WTC11 (cell line): ENCODE measurements at regions not wholly inside any gene's neighbourhood (a gene's known extent, or its start where the extent isn't known, plus 50 kb on each side); places are given as distances from the start of the nearest gene placed in this dataset.

Experiments
- ATAC-seq: fragments of 200-7000 bp; cut with Tn5 transposase; 2 replicates; pipeline ENCODE4 v1.10.0; 2021; ENCODE audit warnings: mild to moderate bottlenecking, moderate library complexity
- CTCF ChIA-PET: fragments of 300-600 bp; sonication (Branson Sonifier 250); formaldehyde crosslinking; loops from one replicate; lab custom pipeline; 2021; ENCODE audit warnings: antibody characterized with exemption; lab: Charles Lee
- POLR2A ChIA-PET: fragments of 350-600 bp; sonication (Branson Sonifier 250); formaldehyde crosslinking; loops from one replicate; lab custom pipeline; 2021; ENCODE audit warnings: antibody characterized with exemption; lab: Charles Lee
- DNase-seq: peaks from one replicate; pipeline ENCODE4 v3.0.0; 2021; ENCODE audit warnings: low spot score
- H3K27ac Mint-ChIP-seq: 2 replicates; pipeline ENCODE4 v1.8.0; 2021; ENCODE audit warnings: mixed read lengths
- H3K27me3 Mint-ChIP-seq: 2 replicates; pipeline ENCODE4 v1.8.0; 2021; ENCODE audit warnings: low read depth, mild to moderate bottlenecking, moderate library complexity, mixed read lengths
- H3K36me3 Mint-ChIP-seq: 2 replicates; pipeline ENCODE4 v1.8.0; 2021; ENCODE audit warnings: mixed read lengths
- H3K4me1 Mint-ChIP-seq: 2 replicates; pipeline ENCODE4 v1.8.0; 2022; ENCODE audit warnings: mixed read lengths
- H3K4me3 Mint-ChIP-seq: 2 replicates; pipeline ENCODE4 v1.8.0; 2021; ENCODE audit warnings: mild to moderate bottlenecking, moderate library complexity, mixed read lengths
- H3K9me3 Mint-ChIP-seq: 2 replicates; pipeline ENCODE4 v1.8.0; 2021; ENCODE audit warnings: mixed read lengths
- FOXJ3 ChIP-seq: sonication (generic); formaldehyde crosslinking; IDR thresholded peaks from 2 replicates; pipeline ENCODE4 v1.9.0; 2021; ENCODE audit warnings: missing genetic modification reagents, mild to moderate bottlenecking, borderline replicate concordance
- FOXP1 ChIP-seq: sonication (generic); formaldehyde crosslinking; IDR thresholded peaks from 2 replicates; pipeline ENCODE4 v1.8.0; 2022; ENCODE audit warnings: missing genetic modification reagents, mild to moderate bottlenecking, moderate library complexity, borderline replicate concordance
- GABPB1 ChIP-seq: sonication (generic); formaldehyde crosslinking; IDR thresholded peaks from 2 replicates; pipeline ENCODE4 v1.8.1; 2023; ENCODE audit warnings: mild to moderate bottlenecking, missing genetic modification reagents
- MYBL2 ChIP-seq: sonication (generic); formaldehyde crosslinking; IDR thresholded peaks from 2 replicates; pipeline ENCODE4 v1.8.1; 2023; ENCODE audit warnings: mild to moderate bottlenecking, moderate library complexity, missing genetic modification reagents
- OVOL2 ChIP-seq: fragments of 250-450 bp; sonication (Bioruptor Pico); IDR thresholded peaks from 2 replicates; pipeline ENCODE4 v1.9.0; 2021; ENCODE audit warnings: mild to moderate bottlenecking, borderline replicate concordance
- TEAD4 ChIP-seq: sonication (generic); formaldehyde crosslinking; IDR thresholded peaks from 2 replicates; pipeline ENCODE4 v1.8.0; 2022; ENCODE audit warnings: mild to moderate bottlenecking, missing genetic modification reagents
- TF ChIP-seq, protein P1 (sequence below): sonication (generic); formaldehyde crosslinking; IDR thresholded peaks from 2 replicates; pipeline ENCODE4 v1.8.1; 2023; ENCODE audit warnings: mild to moderate bottlenecking, moderate library complexity, missing genetic modification reagents
- TF ChIP-seq, protein P2 (sequence below): sonication (generic); formaldehyde crosslinking; IDR thresholded peaks from 2 replicates; pipeline ENCODE4 v1.8.1; 2023; ENCODE audit warnings: mild to moderate bottlenecking, missing genetic modification reagents, moderate library complexity
- TF ChIP-seq, protein P3 (sequence below): sonication (generic); formaldehyde crosslinking; IDR thresholded peaks from 2 replicates; pipeline ENCODE4 v1.8.0; 2022; ENCODE audit warnings: missing genetic modification reagents
- TF ChIP-seq, protein P4 (sequence below): sonication (generic); formaldehyde crosslinking; IDR thresholded peaks from 2 replicates; pipeline ENCODE4 v1.8.0; 2022; ENCODE audit warnings: mild to moderate bottlenecking, missing genetic modification reagents
- TF ChIP-seq, protein P5 (sequence below): sonication (generic); formaldehyde crosslinking; IDR thresholded peaks from 2 replicates; pipeline ENCODE4 v1.8.0; 2022; ENCODE audit warnings: mild to moderate bottlenecking, missing genetic modification reagents

DNA sequence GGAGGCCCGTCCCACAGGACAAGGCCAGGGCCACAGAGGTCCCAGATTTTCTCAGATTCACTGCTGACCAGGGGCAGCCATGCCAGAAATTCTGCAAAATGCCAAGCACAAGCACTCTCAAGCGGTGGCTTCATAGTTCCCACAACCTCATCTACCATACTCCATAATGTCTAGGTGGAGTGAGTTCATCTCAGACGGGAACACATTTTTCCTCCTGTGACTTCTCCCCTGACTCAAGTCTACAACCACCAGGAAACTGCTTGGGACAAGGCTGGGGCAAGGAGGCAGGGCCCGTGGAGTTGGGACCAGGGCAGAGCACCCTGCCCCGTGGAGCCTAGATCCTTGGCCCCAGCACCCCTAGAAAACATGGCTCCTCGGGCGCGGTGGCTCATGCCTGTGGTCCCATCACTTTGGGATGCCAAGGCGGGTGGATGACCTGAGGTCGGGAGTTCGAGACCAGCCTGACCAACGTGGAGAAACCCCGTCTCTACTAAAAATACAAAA, 150.7 kb upstream of the HAAO start (continued):
- TF ChIP-seq, protein P1, sequence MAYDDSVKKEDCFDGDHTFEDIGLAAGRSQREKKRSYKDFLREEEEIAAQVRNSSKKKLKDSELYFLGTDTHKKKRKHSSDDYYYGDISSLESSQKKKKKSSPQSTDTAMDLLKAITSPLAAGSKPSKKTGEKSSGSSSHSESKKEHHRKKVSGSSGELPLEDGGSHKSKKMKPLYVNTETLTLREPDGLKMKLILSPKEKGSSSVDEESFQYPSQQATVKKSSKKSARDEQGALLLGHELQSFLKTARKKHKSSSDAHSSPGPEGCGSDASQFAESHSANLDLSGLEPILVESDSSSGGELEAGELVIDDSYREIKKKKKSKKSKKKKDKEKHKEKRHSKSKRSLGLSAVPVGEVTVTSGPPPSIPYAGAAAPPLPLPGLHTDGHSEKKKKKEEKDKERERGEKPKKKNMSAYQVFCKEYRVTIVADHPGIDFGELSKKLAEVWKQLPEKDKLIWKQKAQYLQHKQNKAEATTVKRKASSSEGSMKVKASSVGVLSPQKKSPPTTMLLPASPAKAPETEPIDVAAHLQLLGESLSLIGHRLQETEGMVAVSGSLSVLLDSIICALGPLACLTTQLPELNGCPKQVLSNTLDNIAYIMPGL (CRISPR knock-in tag) = no peak
- TF ChIP-seq FOXJ3 (CRISPR knock-in tag) = no peak
- no peak for TF ChIP-seq MYBL2 (CRISPR knock-in tag)
- no peak for TF ChIP-seq TEAD4

DNA sequence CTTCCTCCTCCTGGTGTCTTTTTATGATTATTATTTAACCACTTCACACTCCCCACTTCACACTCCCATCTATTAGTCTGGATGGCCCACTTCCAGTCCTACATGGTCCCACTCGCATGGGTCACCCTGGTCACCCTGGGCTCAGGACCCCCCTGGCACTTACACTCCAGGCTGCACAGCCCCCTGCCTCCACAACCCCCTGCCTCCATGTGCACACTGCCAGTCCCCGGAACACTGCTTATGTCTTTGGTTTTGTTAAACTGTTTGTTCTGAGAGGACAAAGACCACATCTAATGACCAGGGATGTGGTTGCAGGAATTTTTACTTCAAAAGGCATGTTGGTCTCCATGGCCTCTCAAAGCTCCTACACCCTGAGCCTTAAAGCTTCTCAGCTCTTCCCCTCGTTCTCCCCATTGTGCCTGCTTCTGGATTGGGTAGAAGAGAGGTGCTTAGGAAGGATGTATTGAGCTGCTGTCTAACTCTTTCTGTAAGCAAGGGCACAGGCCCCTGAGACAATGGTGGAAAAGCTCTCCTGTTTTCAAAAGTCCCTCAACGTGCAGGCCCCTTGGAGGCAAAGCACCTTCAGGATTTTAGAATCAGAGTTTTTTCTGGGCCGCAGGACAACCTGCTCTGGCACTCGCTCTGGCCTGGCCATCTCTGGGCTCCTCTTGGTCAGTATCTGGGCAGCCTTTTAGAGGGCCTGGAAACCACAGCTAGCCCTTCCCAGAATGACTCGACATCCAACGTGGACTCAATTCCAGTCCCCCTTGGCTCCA, 150.0 kb upstream of the HAAO start:
- H3K27me3 Mint-ChIP-seq = no peaks in the 10 kb centered on the region
- no peak for TF ChIP-seq OVOL2 (CRISPR knock-in tag)
- TF ChIP-seq, protein P2, sequence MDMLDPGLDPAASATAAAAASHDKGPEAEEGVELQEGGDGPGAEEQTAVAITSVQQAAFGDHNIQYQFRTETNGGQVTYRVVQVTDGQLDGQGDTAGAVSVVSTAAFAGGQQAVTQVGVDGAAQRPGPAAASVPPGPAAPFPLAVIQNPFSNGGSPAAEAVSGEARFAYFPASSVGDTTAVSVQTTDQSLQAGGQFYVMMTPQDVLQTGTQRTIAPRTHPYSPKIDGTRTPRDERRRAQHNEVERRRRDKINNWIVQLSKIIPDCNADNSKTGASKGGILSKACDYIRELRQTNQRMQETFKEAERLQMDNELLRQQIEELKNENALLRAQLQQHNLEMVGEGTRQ = no peak
- TF ChIP-seq, protein P3, sequence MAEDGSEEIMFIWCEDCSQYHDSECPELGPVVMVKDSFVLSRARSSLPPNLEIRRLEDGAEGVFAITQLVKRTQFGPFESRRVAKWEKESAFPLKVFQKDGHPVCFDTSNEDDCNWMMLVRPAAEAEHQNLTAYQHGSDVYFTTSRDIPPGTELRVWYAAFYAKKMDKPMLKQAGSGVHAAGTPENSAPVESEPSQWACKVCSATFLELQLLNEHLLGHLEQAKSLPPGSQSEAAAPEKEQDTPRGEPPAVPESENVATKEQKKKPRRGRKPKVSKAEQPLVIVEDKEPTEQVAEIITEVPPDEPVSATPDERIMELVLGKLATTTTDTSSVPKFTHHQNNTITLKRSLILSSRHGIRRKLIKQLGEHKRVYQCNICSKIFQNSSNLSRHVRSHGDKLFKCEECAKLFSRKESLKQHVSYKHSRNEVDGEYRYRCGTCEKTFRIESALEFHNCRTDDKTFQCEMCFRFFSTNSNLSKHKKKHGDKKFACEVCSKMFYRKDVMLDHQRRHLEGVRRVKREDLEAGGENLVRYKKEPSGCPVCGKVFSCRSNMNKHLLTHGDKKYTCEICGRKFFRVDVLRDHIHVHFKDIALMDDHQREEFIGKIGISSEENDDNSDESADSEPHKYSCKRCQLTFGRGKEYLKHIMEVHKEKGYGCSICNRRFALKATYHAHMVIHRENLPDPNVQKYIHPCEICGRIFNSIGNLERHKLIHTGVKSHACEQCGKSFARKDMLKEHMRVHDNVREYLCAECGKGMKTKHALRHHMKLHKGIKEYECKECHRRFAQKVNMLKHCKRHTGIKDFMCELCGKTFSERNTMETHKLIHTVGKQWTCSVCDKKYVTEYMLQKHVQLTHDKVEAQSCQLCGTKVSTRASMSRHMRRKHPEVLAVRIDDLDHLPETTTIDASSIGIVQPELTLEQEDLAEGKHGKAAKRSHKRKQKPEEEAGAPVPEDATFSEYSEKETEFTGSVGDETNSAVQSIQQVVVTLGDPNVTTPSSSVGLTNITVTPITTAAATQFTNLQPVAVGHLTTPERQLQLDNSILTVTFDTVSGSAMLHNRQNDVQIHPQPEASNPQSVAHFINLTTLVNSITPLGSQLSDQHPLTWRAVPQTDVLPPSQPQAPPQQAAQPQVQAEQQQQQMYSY (CRISPR knock-in tag) = no peak
- TF ChIP-seq, all 79 proteins: peak for 0
- CTCF ChIA-PET = interaction anchor here (1.6 kb wide), 1 partner anchor 13 kb away, joined by 7 read pairs; no protein-coding TSS in a partner anchor
- Mint-ChIP-seq H3K4me1 (no peaks in the 10 kb centered on the region), H3K4me3 (no peak overlapping the region), H3K27ac (no peak overlapping the region), H3K36me3 (no peaks in the 10 kb centered on the region), H3K9me3 (no peaks in the 10 kb centered on the region)
- POLR2A ChIA-PET = no interaction called here
- ATAC-seq (no peak), DNase-seq (no peak)

DNA sequence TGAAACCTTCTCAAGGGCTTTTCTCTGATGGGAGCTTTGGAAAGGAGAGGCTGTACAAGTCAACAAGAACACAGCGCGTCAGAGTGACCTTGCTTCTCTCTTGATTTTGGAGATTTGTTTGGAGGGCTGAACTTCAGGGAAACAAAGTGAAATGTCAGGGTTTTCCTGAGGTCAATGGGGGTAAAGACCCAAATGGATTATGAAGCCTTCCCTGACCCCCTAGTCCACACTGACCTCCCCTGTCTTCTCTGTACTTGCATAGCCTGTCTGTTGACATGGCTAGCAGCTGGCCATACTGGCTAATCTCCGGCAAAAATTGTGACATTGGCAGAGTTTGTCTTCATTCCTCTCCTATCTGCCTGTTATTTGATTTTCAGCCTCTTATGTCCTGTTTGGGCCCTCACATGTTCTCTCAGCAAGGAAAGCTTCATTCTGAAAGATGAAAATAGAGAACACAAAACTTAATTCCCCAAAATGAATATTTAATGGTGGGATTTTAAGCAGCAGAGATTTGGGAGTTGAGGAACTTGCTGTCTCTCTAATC, 149.3 kb upstream of the HAAO start:
- ChIA-PET POLR2A (no interaction called here), CTCF (interaction anchor here (1.6 kb wide), 1 partner anchor 12 kb away, joined by 7 read pairs; no protein-coding TSS in a partner anchor)
- Mint-ChIP-seq H3K9me3 (no peaks in the 10 kb centered on the region), H3K27me3 (no peaks in the 10 kb centered on the region), H3K36me3 (no peaks in the 10 kb centered on the region), H3K4me1 (no peaks in the 10 kb centered on the region), H3K4me3 (no peak overlapping the region), H3K27ac (no peak overlapping the region)
- no peak for ATAC-seq
- peak; percentile 37; the same call in 1 of the 2 replicates for TF ChIP-seq GABPB1
- TF ChIP-seq MYBL2 (CRISPR knock-in tag) = no peak
- DNase-seq = no peak

DNA sequence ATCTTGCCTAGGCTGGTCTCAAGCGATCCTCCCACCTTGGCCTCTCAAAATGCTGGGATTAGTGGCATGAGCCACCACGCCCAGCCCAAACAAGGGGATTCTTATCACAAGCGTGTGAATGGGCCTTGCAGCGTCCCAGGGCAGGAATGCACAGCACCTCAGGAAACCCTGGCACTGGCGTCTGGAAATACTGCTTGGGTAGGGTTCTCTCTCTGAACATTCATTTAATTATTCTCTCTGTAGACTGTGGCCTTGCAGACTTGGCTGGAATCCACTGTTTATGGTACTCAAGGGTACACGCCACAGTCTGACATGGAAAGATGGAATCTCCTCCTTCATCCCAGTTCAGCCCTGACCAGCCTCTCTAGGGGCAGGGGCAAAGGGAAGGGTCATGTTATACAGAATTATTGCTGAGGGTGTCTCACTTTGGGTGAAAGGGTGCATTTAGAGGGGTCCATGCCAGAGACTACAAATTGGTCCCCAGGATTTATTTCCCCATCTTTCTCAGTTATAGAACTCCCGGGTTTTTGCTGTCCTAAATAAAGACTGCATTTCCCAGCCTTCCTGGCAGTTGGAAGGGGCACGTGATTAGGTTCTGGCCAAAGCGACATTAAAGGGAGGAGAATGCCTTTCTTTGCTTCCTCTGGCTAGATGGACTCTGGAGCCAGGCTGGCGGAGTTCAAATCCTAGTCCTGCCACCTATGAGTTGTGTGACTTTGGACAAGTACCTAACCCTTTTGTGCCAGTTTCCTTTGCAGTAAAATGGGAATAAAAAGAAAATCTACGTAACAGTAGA, 147.2 kb upstream of the HAAO start:
- no peak for TF ChIP-seq FOXP1 (CRISPR knock-in tag)
- TF ChIP-seq, protein P4, sequence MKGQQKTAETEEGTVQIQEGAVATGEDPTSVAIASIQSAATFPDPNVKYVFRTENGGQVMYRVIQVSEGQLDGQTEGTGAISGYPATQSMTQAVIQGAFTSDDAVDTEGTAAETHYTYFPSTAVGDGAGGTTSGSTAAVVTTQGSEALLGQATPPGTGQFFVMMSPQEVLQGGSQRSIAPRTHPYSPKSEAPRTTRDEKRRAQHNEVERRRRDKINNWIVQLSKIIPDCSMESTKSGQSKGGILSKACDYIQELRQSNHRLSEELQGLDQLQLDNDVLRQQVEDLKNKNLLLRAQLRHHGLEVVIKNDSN (CRISPR knock-in tag) = peak; percentile 61; the same call in 1 of the 2 replicates
- TF ChIP-seq, protein P5, sequence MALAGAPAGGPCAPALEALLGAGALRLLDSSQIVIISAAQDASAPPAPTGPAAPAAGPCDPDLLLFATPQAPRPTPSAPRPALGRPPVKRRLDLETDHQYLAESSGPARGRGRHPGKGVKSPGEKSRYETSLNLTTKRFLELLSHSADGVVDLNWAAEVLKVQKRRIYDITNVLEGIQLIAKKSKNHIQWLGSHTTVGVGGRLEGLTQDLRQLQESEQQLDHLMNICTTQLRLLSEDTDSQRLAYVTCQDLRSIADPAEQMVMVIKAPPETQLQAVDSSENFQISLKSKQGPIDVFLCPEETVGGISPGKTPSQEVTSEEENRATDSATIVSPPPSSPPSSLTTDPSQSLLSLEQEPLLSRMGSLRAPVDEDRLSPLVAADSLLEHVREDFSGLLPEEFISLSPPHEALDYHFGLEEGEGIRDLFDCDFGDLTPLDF (CRISPR knock-in tag) = no peak
- TF ChIP-seq, protein P2 = peak; percentile 55; the same call in 1 of the 2 replicates
- Mint-ChIP-seq H3K4me1 (peaks cover 4% of the 10 kb centered on the region; the same call in 1 of the 2 replicates), H3K27me3 (no peaks in the 10 kb centered on the region), H3K36me3 (no peaks in the 10 kb centered on the region), H3K9me3 (no peaks in the 10 kb centered on the region), H3K4me3 (no peak overlapping the region), H3K27ac (no peak overlapping the region)
- ATAC-seq (no peak), DNase-seq (no peak)
- POLR2A ChIA-PET = no interaction called here
- CTCF ChIA-PET = no interaction called here
